HG03442 (cell line): ENCODE measurements at regions not wholly inside any gene's neighbourhood (a gene's known extent, or its start where the extent isn't known, plus 50 kb on each side); places are given as distances from the start of the nearest gene placed in this dataset.
"Not testable (repeated sequence)": the region's sequence is repeated elsewhere in the genome, so short reads cannot be mapped to it uniquely, and the experiment has no call there.

Source experiments
- ATAC-seq: cut with Tn5 transposase; IDR thresholded peaks from one replicate; pipeline ENCODE4 v1.9.1; 2021; ENCODE audit warnings: mild to moderate bottlenecking, moderate library complexity; ENCODE audit not compliant: unreplicated experiment

DNA sequence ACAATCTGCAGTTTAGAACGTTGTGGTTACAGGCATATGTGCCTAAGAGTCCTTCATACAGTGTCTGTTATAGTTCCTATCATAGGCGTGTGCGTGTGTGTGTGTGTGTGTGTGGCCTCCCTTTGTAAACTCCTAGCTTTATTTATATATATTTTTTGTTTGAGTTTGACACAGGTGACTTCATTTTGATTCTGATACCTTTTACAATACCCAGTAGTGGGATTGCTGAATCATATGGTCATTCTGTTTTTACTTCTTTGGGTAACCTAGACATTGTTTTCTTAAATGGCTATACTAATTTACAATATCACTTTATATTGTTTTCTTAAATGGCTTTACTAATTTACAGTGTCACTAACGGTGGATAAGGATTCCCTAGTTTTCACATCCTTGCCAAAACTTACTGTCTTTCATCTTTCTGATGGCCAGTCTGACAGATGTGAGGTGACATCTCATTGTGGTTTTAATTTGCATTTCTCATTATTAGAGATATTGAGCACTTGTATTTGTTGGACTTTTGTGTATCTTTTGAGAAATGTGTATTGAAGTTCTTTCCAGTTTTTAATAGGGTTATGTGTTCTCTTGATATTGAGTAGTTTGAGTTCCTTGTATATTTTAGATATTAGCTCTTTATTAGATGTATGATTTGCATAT lies 211.1 kb upstream of the NUDT6 start:
- ATAC-seq: peak; percentile 86

DNA sequence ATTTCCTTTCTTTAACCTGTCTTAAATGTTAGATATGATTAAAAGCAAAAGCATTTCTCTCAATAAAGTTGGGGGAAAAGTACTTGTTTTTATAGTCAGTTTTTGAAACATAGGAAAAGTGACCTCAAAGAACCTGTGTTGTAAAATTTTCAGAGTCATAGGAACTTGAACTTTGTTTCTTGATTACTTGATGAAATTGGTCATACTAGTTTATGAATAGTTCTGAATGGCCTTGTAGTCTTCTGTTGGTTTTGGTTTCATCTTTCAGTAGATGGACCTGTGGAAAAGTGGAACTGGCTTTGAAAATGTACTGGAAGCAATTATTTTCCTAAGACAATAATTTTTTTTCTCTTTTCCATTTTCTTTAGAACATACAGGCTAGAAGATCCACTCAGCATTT lies 222.2 kb upstream of the NUDT6 start:
- ATAC-seq: no peak

DNA sequence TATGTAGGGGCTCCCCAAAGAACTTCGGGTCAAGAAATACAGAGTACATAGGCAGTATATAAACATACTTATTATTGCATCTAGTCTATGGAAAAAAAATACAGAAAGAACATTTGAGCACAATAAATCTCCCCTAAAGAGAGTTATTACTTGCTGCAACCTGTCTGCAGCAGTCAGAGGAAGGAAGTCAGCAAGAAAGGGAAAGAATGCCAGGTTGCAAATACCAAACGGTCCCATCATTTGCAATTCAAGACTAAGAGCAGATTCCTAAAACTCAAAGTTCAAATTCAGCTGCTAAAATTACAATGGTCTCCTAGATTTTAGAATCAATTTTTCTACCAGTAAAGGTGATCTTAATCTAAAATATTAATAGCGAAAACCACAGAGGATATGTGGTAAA lies 236.2 kb upstream of the NUDT6 start:
- ATAC-seq: no peak

DNA sequence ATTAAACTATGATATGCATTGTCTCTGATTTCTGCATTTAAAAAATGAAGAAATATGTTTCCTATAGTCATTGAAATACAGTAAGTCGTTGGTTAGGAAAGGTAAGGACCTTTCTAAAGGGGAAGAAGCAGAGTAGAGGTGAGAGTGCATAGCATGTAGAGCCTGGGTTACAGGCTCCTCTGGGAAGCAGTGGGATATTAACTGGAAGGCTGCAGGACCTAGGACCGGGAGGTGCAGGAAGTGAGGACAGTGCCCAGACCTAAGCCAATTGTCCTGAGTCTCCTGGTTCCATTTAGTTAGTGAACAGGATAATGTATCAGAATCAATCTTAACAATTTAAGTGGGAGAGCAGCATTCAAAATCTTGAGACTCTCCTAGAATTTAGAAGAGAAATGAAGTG lies 237.1 kb upstream of the NUDT6 start:
- no peak for ATAC-seq

- ATAC-seq: no peak
These were observed 233.7 kb upstream of the SPRY1 start for GRCh38 chr4:123162859-123163258.

GRCh38 chr4:123163501-123163900 lies 233.1 kb upstream of the SPRY1 start:
- no peak for ATAC-seq

DNA sequence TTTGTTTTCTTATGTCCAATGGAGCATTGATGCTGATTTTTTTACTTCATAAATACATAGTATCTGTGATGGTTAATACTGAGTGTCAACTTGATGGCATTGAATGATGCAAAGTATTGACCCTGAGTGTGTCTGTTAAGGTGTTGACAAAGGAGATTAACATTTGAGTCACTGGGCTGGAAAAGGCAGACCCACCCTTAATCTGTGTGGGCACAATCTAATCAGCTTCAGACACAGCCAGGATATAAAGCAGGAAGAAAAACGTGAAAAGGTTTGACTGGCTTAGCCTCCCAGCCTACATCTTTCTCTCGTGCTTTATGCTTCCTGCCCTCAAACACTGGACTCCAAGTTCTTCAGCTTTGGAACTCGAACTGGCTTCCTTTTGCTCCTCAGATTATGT lies 230.6 kb upstream of the SPRY1 start:
- ATAC-seq: no peak

GRCh38 chr4:123167931-123168330 lies 228.7 kb upstream of the SPRY1 start:
- no peak for ATAC-seq

- no peak for ATAC-seq
These were observed 227.8 kb upstream of the SPRY1 start for GRCh38 chr4:123168812-123169211.

- no peak for ATAC-seq
These were observed 225.8 kb upstream of the SPRY1 start for GRCh38 chr4:123170843-123171242.

- ATAC-seq: no peak
These were observed 220.0 kb upstream of the SPRY1 start for GRCh38 chr4:123176605-123177004.

GRCh38 chr4:123182289-123182688 lies 214.3 kb upstream of the SPRY1 start:
- no peak for ATAC-seq

GRCh38 chr4:123183308-123183707 lies 213.3 kb upstream of the SPRY1 start:
- no peak for ATAC-seq

- not testable (repeated sequence) for ATAC-seq
These were observed 212.8 kb upstream of the SPRY1 start for GRCh38 chr4:123183754-123184153.

- ATAC-seq: no peak
These were observed 209.9 kb upstream of the SPRY1 start for GRCh38 chr4:123186731-123187130.

GRCh38 chr4:123190176-123190575 lies 206.4 kb upstream of the SPRY1 start:
- ATAC-seq: no peak

GRCh38 chr4:123191728-123192127 lies 204.9 kb upstream of the SPRY1 start:
- no peak for ATAC-seq

GRCh38 chr4:123193802-123194367 lies 202.7 kb upstream of the SPRY1 start:
- no peak for ATAC-seq

GRCh38 chr4:123198706-123199105 lies 197.9 kb upstream of the SPRY1 start:
- no peak for ATAC-seq

DNA sequence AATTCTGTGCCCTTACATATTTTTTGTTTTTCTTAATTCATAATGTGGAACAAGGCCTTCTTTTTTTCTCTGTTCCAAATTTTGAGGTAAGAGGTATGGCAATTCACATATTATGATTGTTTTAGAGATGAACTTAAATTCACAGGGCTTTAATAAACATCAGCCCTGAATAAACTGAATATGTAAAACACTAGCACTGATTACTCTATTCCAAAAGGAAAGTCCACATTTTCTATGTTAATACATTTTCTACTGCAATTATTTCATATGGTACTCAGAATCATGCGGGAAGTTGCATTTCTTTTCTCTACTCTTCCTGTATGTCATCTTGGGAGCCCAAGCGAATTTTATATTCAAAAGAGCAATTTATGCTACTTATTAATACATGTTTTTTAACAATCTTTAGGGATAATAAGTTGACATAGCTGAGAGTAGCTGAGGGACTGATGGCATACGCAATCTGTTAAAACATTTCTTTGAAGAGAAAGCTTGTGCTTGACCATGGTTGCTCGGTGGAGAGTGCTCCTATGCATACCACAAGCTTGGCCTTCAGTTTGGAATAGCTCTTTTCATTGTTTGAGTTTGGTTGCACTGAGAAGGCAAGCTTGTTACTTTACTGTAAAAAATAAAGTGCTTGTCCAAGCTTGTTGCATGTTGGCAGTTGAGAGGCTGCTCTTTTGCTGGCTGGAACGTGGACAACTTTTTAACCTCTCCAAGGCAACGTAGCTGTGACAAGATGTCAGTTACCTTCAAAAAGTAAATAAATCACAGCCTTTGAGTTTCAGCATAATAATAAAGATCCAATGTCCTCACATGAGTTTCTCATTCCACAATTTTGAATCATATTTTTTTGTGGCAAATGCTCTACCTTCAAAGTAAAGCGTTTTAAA lies 196.3 kb upstream of the SPRY1 start:
- ATAC-seq: no peak

GRCh38 chr4:123204737-123205136 lies 191.9 kb upstream of the SPRY1 start:
- no peak for ATAC-seq

DNA sequence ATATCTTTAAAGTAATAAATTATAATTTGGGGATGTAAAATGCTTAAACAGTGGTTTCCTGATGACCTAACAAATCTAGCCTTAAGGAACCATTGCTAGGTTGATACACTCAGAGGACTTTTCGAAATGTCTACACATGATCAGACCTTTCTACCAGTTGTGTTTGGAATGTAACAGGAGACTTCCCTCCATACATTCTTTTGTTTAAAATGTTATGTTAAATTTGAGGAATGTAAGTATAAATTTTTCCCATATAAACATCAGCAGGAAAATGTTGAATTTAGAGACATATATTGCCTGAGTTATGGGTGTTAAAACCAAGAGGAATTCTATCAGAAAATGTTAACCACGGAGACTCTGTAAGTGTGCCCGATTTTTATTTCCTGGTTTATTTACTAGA lies 190.6 kb upstream of the SPRY1 start:
- ATAC-seq: no peak
